Activated CD4-positive, alpha-beta T cell treated with anti-CD3 and anti-CD28 coated beads, Interleukin-2, amount 10 ng/mL, durations not matched to agents 24 days and 14 days (primary cell): ENCODE measurements at regions not wholly inside any gene's neighbourhood (a gene's known extent, or its start where the extent isn't known, plus 50 kb on each side); places are given as distances from the start of the nearest gene placed in this dataset.
"Not testable (repeated sequence)": the region's sequence is repeated elsewhere in the genome, so short reads cannot be mapped to it uniquely, and the experiment has no call there.

Experiments
- DNase-seq: peaks from one replicate; pipeline ENCODE4 v3.0.0; 2022
- H3K27ac Mint-ChIP-seq: one replicate; pipeline ENCODE4 v1.8.0; 2022; ENCODE audit warnings: mild to moderate bottlenecking, mixed read lengths
- H3K27me3 Mint-ChIP-seq: one replicate; pipeline ENCODE4 v1.8.0; 2022; ENCODE audit warnings: mixed read lengths
- H3K36me3 Mint-ChIP-seq: one replicate; pipeline ENCODE4 v1.8.0; 2022; ENCODE audit warnings: low read depth, mild to moderate bottlenecking, mixed read lengths
- H3K4me1 Mint-ChIP-seq: one replicate; pipeline ENCODE4 v1.8.0; 2021; ENCODE audit warnings: mixed read lengths
- H3K4me3 Mint-ChIP-seq: one replicate; pipeline ENCODE4 v1.8.0; 2022; ENCODE audit warnings: mild to moderate bottlenecking, moderate library complexity, mixed read lengths
- H3K9me3 Mint-ChIP-seq: one replicate; pipeline ENCODE4 v1.8.0; 2021; ENCODE audit warnings: mixed read lengths
- intact Hi-C: fragments of 100-400 bp; cut with micrococcal nuclease; formaldehyde crosslinking; loops from one replicate; pipeline ENCODE4 v1.15.1; 2023

DNA sequence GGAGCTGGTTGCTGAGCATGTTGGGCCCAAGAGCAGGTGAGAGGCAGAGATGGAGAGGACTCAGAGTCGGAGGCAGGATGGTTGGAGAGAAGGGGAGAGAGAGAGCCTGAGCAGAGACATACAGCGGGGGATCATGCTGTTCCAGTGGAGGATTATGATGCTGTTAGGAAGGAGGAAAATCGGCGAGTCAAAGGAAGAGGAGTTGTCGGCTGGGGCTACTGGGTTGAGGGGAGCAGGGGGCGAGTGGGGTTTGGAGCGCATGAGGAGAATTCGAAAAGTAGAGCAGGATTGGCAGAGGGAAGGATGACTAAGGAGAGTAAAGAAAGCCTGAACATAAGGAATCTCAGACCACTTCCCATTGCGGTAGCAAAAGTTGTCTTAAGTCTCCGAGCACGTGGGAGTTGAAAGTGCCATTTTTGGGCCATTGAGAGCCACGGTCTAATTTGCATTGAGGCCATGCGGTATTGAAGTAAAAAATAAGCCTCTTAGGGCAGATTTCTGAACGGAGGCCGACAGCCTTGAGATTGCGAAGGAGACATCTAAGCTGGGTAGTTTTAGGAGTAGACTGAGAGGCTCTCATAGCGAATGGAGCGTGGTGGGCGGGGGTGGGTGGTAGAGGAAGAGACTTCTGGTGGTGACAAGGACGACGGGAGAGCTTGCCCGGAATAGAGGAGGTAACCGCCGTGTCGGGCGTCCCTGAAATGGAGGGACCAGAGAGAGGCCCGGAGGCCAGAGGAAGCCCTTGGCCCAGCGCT lies 140.4 kb upstream of the ETV3 start:
- Mint-ChIP-seq H3K27ac (no peak overlapping the region), H3K4me1 (no peaks in the 10 kb centered on the region)

DNA sequence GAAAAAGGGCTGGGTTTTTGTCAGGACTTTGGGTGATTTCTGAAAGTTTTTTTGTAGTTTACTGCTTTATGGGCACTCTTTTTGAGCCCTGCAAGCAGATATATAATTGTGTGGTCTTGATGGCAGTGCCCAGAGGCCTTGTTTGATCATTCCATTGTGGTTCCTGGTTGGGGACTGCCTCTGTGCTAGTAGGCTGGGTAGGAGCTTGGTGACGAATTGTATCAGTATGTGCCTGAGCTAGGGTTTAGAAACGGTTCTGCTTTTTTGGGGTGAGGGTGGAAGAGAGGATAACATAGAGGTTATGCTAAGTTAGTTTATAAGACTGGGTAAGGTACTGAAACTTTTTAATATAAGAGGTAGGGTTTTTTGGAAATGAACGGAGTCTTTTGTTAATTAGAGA lies 139.7 kb upstream of the ETV3 start:
- no peak overlapping the region for H3K4me3 Mint-ChIP-seq
- H3K27ac Mint-ChIP-seq, result no peak overlapping the region
- intact Hi-C loops, result no loop called here
- peaks cover 20% of the 10 kb centered on the region for H3K27me3 Mint-ChIP-seq
- H3K4me1 Mint-ChIP-seq, result no peaks in the 10 kb centered on the region
- no peaks in the 10 kb centered on the region for H3K36me3 Mint-ChIP-seq
- no peaks in the 10 kb centered on the region for H3K9me3 Mint-ChIP-seq
- DNase-seq, result no peak

More for the DNA sequence above, 140.4 kb upstream of the ETV3 start:
- Mint-ChIP-seq H3K4me3 (no peak overlapping the region), H3K9me3 (no peaks in the 10 kb centered on the region), H3K27me3 (peaks cover 22% of the 10 kb centered on the region), H3K36me3 (no peaks in the 10 kb centered on the region)
- intact Hi-C loops, result no loop called here
- no peak for DNase-seq

DNA sequence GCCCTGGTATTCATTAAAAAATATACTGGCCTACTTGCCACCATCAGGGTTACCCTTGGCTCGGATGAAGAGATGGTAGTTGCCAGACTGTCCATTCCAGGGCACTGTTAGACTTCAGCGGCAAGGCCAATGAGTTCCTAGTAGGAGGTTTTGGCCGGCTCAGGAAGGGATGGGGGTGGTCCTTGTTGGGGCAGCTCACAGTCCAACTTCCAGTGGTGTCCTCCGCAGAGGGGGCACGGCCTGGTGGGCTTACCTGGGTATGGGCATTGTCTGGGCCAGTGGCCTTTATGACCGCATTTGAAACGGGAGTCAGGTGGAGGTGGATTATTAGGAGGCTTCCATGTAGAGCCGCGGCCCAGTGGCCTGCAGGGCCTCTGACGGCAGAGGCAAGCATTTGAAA lies 139.1 kb upstream of the ETV3 start:
- no peak overlapping the region for H3K27ac Mint-ChIP-seq
- no peaks in the 10 kb centered on the region for H3K36me3 Mint-ChIP-seq
- intact Hi-C loops, result no loop called here
- no peak overlapping the region for H3K4me3 Mint-ChIP-seq
- H3K9me3 Mint-ChIP-seq, result no peaks in the 10 kb centered on the region
- H3K27me3 Mint-ChIP-seq, result peaks cover 14% of the 10 kb centered on the region
- H3K4me1 Mint-ChIP-seq, result no peaks in the 10 kb centered on the region
- no peak for DNase-seq

DNA sequence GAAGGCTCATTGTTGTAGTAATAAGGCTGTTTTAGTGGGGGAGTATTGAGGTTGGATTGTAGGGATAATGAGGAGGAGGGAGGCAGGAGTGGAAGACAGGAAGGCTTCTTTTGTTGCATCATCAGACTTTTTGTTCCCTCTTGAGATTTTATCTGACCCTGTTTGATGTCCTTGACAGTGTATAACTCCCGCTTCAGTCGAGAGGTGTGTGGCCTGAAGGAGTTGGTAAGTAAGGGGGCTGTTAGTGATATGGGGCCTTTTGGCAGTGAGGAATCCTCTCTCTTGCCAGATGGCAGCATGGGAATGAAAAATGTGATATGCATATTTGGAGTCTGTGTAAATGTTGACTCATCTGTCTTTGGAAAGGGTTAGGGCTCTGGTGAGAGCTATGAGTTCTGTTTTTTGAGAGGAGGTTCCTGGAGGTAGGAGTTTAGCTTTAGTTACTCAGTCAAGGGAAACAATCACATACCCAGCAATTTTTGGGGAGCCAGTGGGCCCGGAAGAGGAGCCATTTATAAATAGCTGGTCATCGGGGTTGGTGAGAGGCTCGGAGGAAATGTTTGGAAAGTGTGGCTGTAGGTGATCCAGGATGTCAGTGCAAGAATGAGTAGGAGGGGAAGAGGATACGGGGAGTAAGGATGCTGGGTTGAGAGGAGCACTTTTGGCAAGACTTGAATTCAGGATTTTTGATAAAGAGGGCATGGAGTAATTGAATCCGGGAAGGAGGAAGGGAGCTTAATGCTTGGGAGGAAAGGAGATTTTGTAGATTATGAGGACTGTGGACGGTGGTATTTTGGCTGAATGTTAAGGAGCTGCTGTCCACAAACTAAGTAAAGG lies 136.7 kb upstream of the ETV3 start:
- H3K4me3 Mint-ChIP-seq, result no peak overlapping the region
- DNase-seq, result no peak
- no peaks in the 10 kb centered on the region for H3K36me3 Mint-ChIP-seq
- no peaks in the 10 kb centered on the region for H3K9me3 Mint-ChIP-seq
- intact Hi-C loops, result no loop called here
- H3K4me1 Mint-ChIP-seq, result no peaks in the 10 kb centered on the region
- H3K27me3 Mint-ChIP-seq, result peaks cover 12% of the 10 kb centered on the region
- no peak overlapping the region for H3K27ac Mint-ChIP-seq

DNA sequence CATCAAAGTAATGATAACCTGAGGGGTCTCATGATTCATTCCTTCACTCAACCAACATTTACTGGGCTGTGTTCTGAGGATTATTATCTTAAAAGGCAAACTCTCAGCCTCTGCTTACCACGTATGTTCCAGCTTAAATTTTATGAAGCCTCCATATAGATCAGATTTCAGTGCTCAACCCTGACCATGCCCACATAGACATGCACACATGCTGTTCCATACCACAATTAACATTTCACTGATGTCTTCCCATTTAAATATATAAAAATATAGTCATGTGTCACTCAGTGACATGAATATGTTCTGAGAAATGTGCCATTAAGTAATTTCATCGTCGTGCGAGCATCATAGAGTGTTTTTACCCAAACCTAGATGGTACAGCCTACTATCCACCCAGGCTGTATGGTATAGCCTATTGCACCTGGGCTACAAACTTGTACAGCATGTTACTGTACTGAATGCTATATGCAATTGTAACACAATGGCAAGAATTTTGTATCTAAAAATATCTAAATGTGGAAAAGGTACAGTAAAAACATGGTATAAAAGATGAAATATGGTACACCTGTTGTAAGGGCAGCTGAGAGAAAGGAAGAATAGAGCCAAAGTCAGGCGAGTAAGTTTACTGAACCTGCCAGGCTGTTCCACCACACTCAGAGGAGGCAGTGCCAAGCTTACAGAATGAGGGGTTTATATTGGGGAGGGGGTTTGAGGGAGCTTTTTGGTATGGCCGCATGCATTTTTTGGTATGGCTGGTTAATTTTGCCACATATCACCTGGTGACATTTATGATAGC lies 134.7 kb upstream of the ETV3 start:
- peaks cover 5% of the 10 kb centered on the region for H3K27me3 Mint-ChIP-seq
- H3K27ac Mint-ChIP-seq, result no peak overlapping the region
- H3K4me3 Mint-ChIP-seq, result no peak overlapping the region
- no peaks in the 10 kb centered on the region for H3K36me3 Mint-ChIP-seq
- DNase-seq, result no peak
- intact Hi-C loops, result no loop called here
- no peaks in the 10 kb centered on the region for H3K4me1 Mint-ChIP-seq
- no peaks in the 10 kb centered on the region for H3K9me3 Mint-ChIP-seq

DNA sequence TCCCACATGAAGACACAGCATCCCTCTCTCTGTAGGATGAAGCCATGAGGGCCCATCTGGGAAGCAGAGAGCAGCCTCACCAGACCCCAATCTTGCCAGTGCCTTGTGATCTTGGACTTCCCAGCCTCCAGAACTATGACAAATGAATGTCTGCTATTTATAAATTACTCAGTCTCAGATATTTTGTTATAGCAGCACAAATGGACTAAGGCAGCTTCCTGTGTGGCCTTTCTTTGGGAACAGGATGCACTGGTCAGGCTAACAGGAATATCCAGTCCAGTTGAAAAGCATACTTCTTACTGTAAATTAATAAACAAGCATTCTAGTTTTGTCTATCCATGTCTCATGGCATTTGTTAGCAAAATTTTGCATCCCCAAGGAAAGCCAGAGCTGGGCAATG lies 134.1 kb upstream of the ETV3 start:
- intact Hi-C loops, result no loop called here
- H3K4me3 Mint-ChIP-seq, result no peak overlapping the region

DNA sequence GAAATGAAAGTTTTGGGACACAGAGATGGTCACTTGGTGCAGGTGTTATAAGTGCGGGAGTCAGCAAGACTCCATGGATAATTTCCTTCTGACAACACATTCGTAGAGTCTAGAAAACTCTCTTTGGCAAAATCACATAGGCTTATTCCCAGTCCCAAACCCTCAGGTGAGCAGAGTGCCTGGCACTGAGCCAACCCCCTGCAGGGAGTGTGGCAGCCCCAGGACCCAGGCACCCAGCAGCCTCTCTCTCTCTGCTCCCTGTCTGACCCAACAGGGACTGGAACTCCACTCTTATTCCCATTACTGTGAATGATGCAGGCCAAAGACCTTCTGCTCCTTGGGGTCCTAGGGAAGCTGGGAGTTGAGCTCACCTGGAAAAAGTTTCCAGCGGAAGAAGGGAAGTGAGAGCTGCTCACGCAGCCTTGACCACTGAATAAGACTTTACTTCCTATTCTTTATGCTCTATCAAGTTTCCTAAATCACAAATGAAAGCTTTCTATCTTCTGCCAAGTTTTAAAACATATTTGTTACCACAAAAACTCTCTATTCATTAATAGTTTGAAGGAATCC lies 132.6 kb upstream of the ETV3 start:
- H3K36me3 Mint-ChIP-seq, result no peaks in the 10 kb centered on the region
- no peak overlapping the region for H3K4me3 Mint-ChIP-seq
- H3K4me1 Mint-ChIP-seq, result no peaks in the 10 kb centered on the region
- H3K27me3 Mint-ChIP-seq, result peaks cover 8% of the 10 kb centered on the region
- no peak for DNase-seq
- intact Hi-C loops, result no loop called here
- no peaks in the 10 kb centered on the region for H3K9me3 Mint-ChIP-seq
- H3K27ac Mint-ChIP-seq, result no peak overlapping the region

More for the DNA sequence above, 134.1 kb upstream of the ETV3 start:
- Mint-ChIP-seq H3K27ac (no peak overlapping the region), H3K9me3 (no peaks in the 10 kb centered on the region), H3K27me3 (peaks cover 5% of the 10 kb centered on the region), H3K4me1 (no peaks in the 10 kb centered on the region), H3K36me3 (no peaks in the 10 kb centered on the region)
- DNase-seq, result no peak

DNA sequence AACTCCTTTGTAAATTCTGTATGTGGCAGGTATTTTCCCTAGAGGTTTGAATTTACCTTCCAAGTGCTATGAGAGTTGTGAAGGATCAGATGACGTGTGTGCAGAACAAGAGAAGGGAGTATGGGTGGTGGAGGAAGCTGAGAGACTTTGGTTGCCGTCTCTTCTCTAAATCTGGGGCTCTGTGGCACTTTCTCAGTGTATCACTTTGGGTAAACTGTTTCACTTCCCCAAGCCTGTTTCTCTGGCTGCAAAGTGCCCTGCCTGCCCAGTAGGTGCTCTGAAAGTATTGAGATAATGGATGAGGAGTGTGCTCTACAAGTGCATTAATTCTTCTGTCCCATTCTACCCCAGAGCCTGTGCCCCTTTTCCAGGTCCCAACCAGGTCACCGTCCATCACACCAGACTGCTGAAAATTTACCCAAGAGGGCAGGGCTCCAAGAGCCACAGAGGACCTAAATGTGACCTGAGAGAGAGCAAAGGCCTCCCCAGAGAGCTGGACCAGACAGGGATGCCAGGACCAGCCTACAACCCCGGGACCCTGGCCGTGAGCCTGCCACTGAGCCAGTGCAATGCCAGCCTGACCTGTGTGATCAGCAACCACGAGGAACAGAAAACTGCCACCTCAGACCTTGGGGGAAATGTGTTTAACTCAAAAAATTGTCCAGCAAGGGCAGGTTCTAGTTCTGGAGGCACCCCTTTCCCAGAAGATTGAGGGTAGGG lies 131.6 kb upstream of the ETV3 start:
- H3K9me3 Mint-ChIP-seq, result no peaks in the 10 kb centered on the region
- no peaks in the 10 kb centered on the region for H3K36me3 Mint-ChIP-seq
- H3K4me3 Mint-ChIP-seq, result no peak overlapping the region
- H3K27ac Mint-ChIP-seq, result no peak overlapping the region
- intact Hi-C loops, result no loop called here
- DNase-seq, result no peak
- peaks cover 8% of the 10 kb centered on the region for H3K27me3 Mint-ChIP-seq
- H3K4me1 Mint-ChIP-seq, result no peaks in the 10 kb centered on the region

DNA sequence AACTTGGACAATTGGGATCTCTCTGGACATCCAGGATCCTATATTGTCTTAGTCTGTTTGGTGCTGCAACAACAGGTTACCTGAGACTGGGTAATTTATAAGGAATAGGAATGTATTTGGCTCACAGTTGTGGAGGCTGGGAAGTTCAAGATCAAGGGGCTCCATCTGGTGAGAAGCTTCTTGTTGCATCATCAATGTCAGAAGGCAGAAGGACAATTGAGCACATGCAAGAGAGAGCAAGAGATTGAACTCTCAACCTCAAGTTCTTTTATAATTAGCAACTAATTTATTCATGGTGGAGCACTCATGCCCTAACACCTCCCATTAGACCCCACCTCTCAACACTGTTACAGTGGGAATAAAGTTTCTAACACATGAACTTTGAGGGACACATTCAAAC lies 124.7 kb upstream of the ETV3 start:
- Mint-ChIP-seq H3K27me3 (peaks cover 8% of the 10 kb centered on the region), H3K4me1 (no peaks in the 10 kb centered on the region), H3K4me3 (no peak overlapping the region), H3K27ac (no peak overlapping the region), H3K36me3 (no peaks in the 10 kb centered on the region), H3K9me3 (no peaks in the 10 kb centered on the region)
- intact Hi-C loops, result no loop called here
- no peak for DNase-seq

DNA sequence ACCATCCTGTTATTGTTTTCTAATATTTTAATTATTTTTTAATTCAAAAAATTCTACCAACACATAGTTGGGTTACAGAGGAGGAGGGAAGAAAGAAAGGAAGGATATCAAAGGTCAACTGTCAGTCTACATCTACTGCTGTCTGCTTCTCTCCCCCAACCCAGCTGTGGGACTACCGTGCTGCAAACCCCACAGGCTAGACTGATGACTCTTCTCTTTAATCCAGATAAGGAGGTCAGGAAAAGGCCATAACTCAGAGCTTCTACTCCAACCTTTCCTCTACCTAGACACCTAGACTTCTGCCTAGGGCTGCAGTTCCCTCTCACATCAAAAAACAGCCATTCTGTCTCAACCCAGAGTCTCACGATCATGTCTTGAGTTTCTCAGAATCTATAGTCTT lies 124.2 kb upstream of the ETV3 start:
- Mint-ChIP-seq H3K4me3 (no peak overlapping the region), H3K4me1 (no peaks in the 10 kb centered on the region), H3K9me3 (no peaks in the 10 kb centered on the region), H3K27ac (no peak overlapping the region), H3K27me3 (peaks cover 8% of the 10 kb centered on the region), H3K36me3 (no peaks in the 10 kb centered on the region)
- no peak for DNase-seq
- intact Hi-C loops, result no loop called here

DNA sequence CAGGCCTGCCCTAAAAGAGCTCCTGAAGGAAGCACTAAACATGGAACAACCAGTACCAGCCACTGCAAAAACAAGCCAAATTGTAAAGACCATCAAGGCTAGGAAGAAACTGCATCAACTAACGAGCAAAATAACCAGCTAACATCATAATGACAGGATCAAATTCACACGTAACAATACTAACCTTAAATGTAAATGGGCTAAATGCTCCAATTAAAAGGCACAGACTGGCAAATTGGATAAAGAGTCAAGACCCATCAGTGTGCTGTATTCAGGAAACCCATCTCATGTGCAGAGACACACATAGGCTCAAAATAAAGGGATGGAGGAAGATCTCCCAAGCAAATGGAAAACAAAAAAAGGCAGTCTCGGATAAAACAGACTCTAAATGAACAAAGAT lies 117.7 kb upstream of the ETV3 start:
- H3K4me3 Mint-ChIP-seq, H3K9me3 Mint-ChIP-seq, H3K4me1 Mint-ChIP-seq, intact Hi-C loops, DNase-seq, H3K27ac Mint-ChIP-seq, H3K27me3 Mint-ChIP-seq, H3K36me3 Mint-ChIP-seq: not testable (repeated sequence)

DNA sequence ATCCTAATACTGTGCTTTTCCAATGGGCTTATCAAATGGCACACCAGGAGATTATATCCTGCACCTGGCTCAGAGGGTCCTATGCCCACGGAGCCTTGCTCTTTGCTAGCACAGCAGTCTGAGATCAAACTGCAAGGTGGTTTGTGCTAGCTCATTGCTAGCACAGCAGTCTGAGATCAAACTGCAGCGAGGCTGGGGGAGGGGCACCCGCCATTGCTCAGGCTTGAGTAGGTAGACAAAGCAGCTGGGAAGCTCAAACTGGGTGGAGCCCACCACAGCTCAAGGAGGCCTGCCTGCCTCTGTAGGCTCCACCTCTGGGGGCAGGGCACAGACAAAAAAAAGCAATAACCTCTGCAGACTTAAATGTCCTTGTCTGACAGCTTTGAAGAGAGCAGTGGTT lies 116.0 kb upstream of the ETV3 start:
- H3K4me3 Mint-ChIP-seq, H3K4me1 Mint-ChIP-seq, H3K36me3 Mint-ChIP-seq, intact Hi-C loops, H3K9me3 Mint-ChIP-seq, H3K27ac Mint-ChIP-seq, DNase-seq: not testable (repeated sequence)
- H3K27me3 Mint-ChIP-seq, result peaks cover 12% of the 10 kb centered on the region

DNA sequence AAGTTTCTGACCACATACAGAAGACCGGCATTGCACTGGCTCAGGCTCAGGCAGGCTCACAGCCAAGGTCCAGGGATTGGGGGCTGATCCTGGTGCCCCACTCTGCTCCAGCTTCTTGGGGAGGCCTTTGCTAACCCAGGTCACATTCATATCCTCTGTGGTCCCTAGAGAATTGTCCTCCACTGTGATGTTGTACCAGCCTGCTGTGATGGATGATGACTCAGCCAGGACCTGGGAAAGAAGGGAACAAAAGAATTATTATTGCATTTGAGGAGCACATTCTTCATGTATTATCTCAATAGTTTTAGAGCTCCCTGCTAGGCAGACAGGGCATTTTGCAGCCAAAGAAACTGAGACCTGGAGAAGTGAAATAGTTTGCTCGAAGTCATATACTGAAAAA lies 114.3 kb upstream of the ETV3 start:
- Mint-ChIP-seq H3K27me3 (peaks cover 19% of the 10 kb centered on the region), H3K9me3 (peaks cover 4% of the 10 kb centered on the region), H3K4me1 (peaks cover 2% of the 10 kb centered on the region), H3K4me3 (no peak overlapping the region), H3K36me3 (no peaks in the 10 kb centered on the region), H3K27ac (no peak overlapping the region)
- intact Hi-C loops, result no loop called here
- DNase-seq, result no peak
